CD4-positive, alpha-beta T cell treated with Interleukin-17A for 1 hour (primary cell): ENCODE measurements at regions not wholly inside any gene's neighbourhood (a gene's known extent, or its start where the extent isn't known, plus 50 kb on each side); places are given as distances from the start of the nearest gene placed in this dataset.
"Not testable (repeated sequence)": the region's sequence is repeated elsewhere in the genome, so short reads cannot be mapped to it uniquely, and the experiment has no call there.

ENCODE experiments used
- DNase-seq: peaks from one replicate; pipeline ENCODE4 v3.0.0-alpha.2; 2020

GRCh38 chr13:73657821-73658540, 476.2 kb downstream of the KLF12 start:
- DNase-seq: no peak

DNA sequence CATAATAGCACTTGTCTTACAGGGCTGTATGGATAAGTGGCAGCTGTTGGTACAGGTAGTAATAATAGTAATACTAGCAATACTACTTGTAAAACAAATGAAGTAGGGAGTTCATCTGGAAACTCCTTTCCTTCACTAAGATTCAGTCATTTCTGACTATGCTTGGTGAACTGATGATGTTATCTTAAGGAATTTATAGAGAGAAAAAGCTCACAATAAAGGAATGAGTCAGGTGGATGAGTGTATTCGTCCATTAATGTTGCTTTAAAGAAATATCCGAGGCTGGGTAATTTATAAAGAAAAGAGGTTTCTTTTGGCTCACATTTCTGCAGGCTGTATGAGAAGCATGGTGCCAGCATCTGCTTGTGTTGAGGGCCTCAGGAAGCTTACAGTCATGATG, 477.3 kb downstream of the KLF12 start:
- no peak for DNase-seq

GRCh38 chr13:73653688-73654087, 480.5 kb downstream of the KLF12 start:
- DNase-seq: no peak

GRCh38 chr13:73647417-73647816, 486.8 kb downstream of the KLF12 start:
- DNase-seq: no peak

- not testable (repeated sequence) for DNase-seq
These were observed 493.6 kb downstream of the KLF12 start for GRCh38 chr13:73640476-73641179.

DNA sequence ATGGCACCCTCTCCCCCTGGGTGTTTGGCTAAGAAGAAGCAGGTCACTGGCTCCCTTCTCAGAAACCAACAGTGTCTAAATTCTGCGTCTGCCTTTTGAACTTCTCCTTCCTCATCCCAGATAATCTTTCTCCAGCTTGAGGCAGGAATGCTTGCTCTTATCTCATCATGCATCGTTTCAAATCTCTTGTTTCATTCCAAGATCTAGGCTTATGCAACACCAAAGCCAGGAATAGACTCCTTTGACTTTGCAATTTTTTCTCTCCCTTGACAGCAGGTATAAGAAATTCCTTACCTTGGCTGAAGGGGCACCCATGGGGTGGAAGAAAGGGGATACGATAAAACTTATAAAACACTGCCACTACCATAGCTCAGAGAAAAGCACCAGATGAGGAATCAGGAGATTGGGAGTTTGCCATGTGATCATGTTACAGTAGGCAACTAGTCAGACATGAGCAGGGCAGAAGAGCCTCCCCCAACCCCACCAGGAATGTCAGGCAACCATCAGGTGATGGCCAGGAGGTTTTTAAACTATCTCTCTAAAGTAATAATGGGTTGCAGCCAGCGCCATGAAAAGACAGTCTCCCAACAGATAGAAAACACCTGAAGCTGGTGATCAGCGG, 498.9 kb downstream of the KLF12 start:
- DNase-seq: no peak

DNA sequence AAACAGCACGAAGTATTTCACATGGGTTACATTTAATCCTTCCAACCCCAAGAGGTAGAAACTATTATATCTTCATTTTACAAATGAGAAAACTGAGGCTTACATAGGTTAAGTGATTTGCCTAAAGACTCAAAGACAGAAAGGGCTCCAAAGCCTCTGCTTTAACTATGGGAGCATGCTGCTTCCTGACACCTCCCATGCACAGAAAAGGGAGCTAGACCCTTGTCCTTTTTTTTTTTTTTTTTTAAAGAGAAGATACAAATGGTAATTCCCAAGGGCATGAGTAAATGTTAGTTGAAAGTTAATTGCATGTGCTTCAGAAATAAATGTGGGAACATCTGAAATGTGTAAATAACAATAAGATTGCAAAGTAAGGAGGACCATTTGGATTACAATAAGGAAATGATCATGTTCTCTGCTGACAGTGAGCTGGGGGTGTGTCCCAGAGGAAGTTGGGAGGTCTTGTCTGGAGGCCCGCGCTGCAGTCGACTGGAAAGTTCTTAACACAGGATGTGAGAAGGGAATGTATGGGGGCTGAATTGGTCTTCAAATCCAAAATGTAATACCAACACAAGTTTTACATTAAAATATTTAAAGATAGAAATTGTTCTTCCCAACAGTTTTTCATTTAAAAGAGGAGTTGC, 500.3 kb downstream of the KLF12 start:
- no peak for DNase-seq

- no peak for DNase-seq
These were observed 502.8 kb downstream of the KLF12 start for GRCh38 chr13:73631411-73631810.

- DNase-seq: peak; percentile 62
These were observed 508.5 kb downstream of the KLF12 start for GRCh38 chr13:73625562-73626339.

DNA sequence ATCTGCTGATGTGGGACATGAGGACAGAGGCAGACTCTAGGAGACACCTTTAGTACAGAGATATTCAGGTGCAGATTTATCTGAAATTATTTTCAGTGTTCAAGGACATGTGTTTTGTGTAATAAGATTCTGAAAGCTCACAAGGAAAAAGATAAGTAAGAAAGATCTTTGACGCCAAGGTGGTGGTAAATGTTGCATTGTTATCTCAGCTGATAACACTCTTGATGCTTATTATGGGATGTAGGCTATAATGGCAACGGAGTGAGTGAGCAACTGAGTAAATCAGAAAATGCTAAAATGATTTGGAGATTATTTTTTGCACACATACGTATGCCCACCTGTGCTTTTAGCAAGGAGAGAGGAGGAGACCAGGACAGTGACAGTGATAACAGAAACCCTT, 510.9 kb downstream of the KLF12 start:
- no peak for DNase-seq

- no peak for DNase-seq
These were observed 511.8 kb downstream of the KLF12 start for GRCh38 chr13:73622381-73622780.

- no peak for DNase-seq
These were observed 515.8 kb downstream of the KLF12 start for GRCh38 chr13:73618275-73618865.

- DNase-seq: no peak
These were observed 517.3 kb downstream of the KLF12 start for GRCh38 chr13:73616861-73617260.

DNA sequence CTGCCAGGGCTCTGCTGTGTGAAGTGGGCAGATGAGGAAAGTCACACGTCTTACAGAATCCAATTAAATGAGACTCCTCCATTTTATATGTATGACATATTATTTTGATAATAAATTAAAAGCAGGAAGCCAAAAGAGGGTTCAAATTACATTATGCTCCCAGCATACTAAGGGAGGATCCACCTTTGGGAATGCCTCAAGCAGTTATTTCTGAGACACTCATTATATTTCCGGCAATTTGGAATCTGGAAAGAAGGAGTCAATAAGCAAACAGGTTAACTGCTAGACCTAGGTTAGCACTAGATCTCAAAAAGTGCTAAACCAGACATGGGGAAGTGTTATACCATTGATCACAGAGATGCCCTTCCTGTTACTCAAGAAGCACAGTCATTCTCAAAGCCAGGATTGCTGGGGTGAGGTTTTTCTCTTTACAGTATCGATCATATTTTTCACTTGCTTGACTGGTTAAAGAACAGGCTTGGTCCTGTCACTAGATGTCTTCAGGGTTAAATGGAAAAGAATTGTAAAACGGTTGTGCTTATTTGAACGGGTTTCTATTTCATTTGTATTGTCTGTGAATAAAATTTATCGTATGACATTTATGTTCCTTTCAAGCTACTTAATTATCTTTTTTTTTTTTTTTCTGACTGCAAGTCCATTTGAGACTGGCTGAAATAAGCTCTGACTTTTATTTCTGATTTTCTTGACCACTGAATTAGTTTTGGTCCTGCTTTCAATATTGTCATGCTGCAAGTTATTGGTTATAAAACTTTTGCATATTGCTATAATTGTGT, 523.2 kb downstream of the KLF12 start:
- DNase-seq: no peak

DNA sequence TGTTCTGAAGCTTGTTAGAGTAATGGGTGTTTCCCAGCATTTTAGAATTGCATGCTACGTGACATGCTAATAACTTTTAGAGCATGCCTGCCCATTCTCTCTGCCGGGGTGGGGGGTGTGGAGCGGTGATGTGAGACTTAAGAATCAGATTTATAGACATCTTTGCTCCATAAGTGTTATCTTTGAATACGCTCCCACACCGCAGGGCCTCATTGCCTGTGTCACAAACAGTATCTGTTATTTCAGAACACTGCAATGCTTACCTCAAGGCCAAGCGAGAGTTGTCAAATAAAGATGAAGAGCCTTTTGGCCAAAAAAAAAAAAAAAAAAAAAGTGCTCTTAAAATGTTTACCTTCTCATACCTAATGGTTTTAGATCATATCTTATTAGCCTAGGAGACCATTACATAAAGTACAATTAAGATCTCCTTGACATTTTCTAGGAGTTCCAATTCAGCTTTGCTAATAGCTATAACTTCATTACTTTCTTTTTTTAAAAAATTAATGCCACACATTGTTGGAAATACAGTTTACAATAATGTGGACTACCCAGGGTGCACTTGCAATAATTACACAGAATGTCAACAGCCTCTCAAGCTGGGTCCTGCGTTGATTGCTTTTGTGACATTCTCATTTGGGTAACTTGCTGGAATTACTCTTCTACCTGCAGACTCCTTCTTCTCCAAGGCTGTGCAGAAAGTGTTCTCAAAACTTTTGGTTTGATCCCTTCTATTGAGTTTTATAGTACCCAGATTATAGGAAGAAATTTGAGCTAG, 525.3 kb downstream of the KLF12 start:
- no peak for DNase-seq

DNA sequence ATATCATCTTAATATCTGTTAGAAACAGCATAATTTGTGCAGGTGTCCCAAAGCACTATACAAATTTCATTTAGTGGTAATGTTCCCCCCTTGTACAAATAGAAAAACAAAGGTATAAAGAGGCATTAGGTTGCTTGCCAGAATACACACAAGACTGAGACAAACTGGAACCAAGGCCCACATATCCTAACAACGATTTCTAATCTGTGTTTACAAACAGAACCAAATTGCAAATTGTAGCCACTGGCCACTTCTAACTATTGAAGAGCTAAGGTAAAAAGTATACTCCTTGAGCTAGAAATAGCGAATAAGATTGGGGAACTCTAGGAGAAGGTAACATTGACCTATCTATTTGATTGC, 526.1 kb downstream of the KLF12 start:
- DNase-seq: no peak

DNA sequence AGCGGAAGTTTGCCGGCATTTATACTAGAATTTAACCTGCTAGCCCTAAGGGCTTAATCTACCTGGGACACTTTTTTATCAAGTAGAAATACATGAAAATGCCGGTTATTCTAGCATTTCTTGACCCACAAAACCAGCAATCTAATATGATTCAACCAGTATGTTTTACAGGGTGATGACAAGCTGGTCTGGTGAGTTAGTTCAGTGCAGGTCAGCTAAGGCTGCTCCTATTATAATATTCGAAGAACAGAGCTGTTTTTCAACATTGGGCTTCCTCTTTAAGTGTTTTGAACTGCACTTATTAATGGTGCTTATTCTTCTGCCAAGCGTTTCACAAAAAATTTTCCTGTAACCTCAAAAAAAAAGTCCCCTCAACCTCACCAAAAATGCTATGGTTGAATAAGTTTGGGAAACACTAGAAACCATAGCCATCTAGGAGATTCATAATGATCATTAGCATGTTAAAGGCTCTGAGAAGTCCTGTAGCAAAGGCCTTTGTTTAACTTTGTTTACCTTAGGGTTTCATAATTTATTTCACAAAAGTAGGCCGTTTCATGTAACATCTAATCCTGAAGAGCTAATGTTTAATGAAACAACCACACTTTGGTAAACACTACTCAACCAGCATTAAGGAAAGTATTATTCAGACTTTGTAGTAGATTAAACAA, 526.6 kb downstream of the KLF12 start:
- no peak for DNase-seq

GRCh38 chr13:73603646-73604045, 530.6 kb downstream of the KLF12 start:
- DNase-seq: no peak

DNA sequence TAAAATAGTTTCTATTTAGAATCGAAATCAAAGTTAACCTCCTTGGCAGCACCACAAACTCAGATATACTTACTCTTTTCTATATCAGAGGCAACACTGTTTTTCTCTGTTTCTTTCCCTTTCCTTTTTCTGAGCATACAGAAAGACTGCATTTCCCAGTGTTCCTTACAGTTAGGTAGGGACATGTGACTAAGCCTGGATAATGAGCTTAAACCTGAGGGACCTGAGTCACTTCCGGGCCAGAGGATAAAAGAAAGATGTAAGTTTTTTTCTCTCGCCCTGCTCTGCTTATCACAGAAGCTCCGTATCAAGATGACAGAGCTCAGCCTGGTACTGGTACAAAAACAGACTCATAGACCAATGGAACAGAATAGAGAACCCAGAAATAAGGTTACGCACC, 531.9 kb downstream of the KLF12 start:
- peak; percentile 3 for DNase-seq

DNA sequence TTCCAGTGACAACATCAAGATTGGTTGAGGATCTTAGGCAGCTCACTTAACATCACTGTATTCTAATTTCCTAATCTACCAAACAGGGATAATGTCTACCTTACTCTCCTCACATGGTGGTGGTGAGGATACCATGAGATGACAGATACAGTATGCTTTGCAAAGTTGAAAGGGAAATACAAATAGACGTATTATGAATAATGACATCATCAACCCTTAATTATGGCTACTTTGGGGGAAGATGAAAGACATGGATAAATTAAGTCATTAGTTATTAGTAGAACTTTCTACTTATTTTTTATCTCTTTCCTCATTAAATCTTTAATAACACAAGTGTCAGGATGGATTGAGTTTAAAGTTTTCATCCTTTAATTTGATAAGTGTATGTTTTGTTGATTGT, 532.5 kb downstream of the KLF12 start:
- DNase-seq: no peak
